ENCODE measurements at regions not wholly inside any gene's neighbourhood (a gene's known extent, or its start where the extent isn't known, plus 50 kb on each side); places are given as distances from the start of the nearest gene placed in this dataset.
A peak's percentile ranks its signal among the peaks of the same experiment; 100 is the strongest.
"Not testable (repeated sequence)": the region's sequence is repeated elsewhere in the genome, so short reads cannot be mapped to it uniquely, and the experiment has no call there.

DNA sequence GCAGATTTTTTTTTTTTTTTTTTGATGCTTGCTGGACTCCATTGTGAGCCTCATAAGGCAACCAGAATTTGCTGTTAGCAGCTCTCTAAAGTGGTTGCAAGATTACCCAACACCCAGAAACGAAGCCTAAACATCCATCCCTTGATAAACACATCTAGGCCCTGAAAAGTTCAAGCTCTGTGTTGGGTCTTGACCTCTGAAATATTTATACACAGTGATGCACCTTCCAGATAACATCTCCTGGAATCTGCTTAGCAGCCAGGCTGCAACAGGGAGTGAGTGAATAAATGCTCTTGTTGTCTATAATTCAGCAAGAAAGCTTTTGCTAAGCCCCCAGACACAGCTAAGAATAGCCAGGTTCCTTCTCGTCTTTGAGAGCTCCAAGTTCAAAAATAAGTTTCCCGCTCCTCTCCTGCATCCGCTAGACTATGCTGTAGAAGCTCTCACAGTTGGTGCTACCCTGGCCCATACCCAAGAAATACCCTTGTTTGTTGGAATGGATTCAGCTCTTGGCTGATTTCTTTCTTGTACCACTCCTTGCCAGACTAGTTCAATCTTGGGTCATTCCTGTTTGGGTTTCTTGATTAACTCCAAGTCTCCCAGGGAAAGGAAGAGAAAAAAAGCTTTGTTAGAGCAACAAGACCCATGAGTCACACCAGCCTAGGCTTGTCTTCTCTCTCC, 610.6 kb upstream of the TBX3 start:
- DNase-seq = no peak
- H3K4me3 Mint-ChIP-seq = no peak overlapping the region

DNA sequence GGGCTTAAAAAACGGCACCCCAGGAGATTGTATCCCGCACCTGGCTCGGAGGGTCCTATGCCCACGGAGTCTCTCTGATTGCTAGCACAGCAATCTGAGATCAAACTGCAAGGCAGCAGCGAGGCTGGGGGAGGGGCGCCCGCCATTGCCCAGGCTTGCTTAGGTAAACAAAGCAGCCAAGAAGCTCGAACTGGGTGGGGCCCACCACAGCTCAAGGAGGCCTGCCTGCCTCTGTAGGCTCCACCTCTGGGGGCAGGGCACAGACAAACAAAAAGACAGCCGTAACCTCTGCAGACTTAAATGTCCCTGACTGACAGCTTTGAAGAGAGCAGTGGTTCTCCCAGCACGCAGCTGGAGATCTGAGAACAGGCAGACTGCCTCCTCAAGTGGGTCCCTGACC, 601.5 kb upstream of the TBX3 start:
- ATAC-seq (ENCODE audit: low read depth in 2 of 2); H3K4me3 Mint-ChIP-seq; H3K27me3 Mint-ChIP-seq; H3K4me1 Mint-ChIP-seq; H3K27ac Mint-ChIP-seq; H3K36me3 Mint-ChIP-seq; DNase-seq: not testable (repeated sequence)
- H3K9me3 Mint-ChIP-seq = peaks cover 0 to 10% (median 2%) of the 10 kb centered on the region in 7 donors

More for the DNA sequence above, 610.6 kb upstream of the TBX3 start:
- ATAC-seq (ENCODE audit: low read depth in 2 of 2) = no peak
- Mint-ChIP-seq H3K27me3 (peaks cover 0 to 5% (median 0%) of the 10 kb centered on the region in 3 donors), H3K27ac (peak overlapping the region in 1 of 6 donors; percentile 86), H3K36me3 (no peaks in the 10 kb centered on the region), H3K4me1 (no peaks in the 10 kb centered on the region), H3K9me3 (peaks cover 0 to 8% (median 1%) of the 10 kb centered on the region in 7 donors)

DNA sequence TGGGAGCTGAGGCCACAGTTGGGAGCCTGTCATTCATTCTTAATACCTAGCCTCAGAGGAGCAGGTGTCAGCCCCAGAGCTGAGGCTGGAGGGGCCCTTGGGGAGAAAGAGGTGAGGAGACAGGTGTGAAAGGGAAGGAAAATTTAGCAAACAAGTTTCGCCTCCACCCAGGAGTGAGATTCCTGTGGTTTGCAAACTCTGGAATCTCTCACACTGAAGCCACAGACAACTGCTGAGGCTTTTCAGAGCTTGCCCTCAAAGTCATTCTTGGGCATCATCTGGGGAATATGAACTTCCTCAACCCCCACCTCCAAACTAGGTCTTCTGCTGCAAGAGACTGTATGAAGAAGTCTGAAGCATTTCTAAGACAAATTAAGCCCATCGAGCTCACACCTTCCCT, 589.5 kb upstream of the TBX3 start:
- Mint-ChIP-seq H3K27me3 (peaks cover 0 to 8% (median 7%) of the 10 kb centered on the region in 3 donors), H3K4me3 (no peak overlapping the region), H3K36me3 (no peaks in the 10 kb centered on the region), H3K4me1 (no peaks in the 10 kb centered on the region), H3K27ac (no peak overlapping the region), H3K9me3 (peaks cover 0 to 5% (median 0%) of the 10 kb centered on the region in 7 donors)
- ATAC-seq (ENCODE audit: low read depth in 2 of 2) (no peak), DNase-seq (no peak)

GRCh38 chr12:115268451-115268850, 584.5 kb upstream of the TBX3 start:
- Mint-ChIP-seq H3K36me3 (no peaks in the 10 kb centered on the region), H3K4me3 (no peak overlapping the region)

DNA sequence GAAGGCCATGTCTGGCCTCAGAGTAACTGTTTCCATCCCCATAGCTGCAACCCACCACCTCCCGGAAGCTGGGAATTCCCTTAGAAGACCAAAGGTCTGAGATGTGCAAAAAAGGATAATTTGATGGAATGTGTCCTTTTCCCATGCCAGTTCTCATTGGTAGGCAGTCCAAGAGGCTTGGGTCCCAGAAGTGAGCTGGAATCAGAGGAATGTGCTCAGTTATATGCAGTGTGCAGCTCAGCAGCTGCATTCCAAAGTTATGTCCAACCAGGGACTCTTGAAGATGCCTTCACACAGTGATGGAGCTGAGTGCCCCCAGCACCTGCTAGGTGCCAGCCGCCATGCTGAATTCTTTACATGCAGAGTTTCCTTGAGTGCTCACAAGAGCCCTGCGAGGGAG, 583.9 kb upstream of the TBX3 start:
- ATAC-seq (ENCODE audit: low read depth in 2 of 2) (no peak), DNase-seq (no peak)
- Mint-ChIP-seq H3K4me1 (no peaks in the 10 kb centered on the region), H3K9me3 (peaks cover 0 to 9% (median 6%) of the 10 kb centered on the region in 7 donors), H3K36me3 (no peaks in the 10 kb centered on the region), H3K4me3 (no peak overlapping the region), H3K27ac (no peak overlapping the region), H3K27me3 (peaks cover 0 to 7% (median 0%) of the 10 kb centered on the region in 3 donors)

More at GRCh38 chr12:115268451-115268850, 584.5 kb upstream of the TBX3 start:
- DNase-seq (no peak), ATAC-seq (ENCODE audit: low read depth in 2 of 2) (no peak)
- Mint-ChIP-seq H3K9me3 (peaks cover 0 to 9% (median 4%) of the 10 kb centered on the region in 7 donors), H3K27me3 (peaks cover 0 to 7% (median 0%) of the 10 kb centered on the region in 3 donors), H3K4me1 (no peaks in the 10 kb centered on the region), H3K27ac (no peak overlapping the region)

DNA sequence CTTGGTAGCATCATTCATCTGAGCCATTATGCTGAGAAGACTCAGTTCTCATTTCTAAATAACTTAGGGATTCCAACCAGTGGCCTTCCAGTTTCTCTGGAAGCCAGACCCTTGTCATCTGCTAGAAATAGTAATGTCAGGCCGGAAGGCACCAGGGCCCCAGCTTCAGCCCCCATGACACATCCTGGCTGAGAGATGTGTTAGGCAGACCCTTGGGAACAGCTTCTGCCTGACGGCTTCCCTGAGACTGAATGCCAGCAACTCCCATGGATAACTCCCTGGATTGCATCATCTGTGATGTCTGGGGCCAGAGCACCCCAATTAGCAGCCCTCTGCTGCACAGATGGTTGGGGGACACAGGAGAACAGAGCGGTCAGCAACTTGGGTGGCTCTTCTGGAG, 583.5 kb upstream of the TBX3 start:
- H3K9me3 Mint-ChIP-seq = peaks cover 0 to 9% (median 6%) of the 10 kb centered on the region in 7 donors
- ATAC-seq (ENCODE audit: low read depth in 2 of 2) = no peak
- no peaks in the 10 kb centered on the region for H3K4me1 Mint-ChIP-seq
- H3K4me3 Mint-ChIP-seq = no peak overlapping the region
- peaks cover 0 to 7% (median 0%) of the 10 kb centered on the region in 3 donors for H3K27me3 Mint-ChIP-seq
- no peak for DNase-seq
- H3K27ac Mint-ChIP-seq = no peak overlapping the region
- H3K36me3 Mint-ChIP-seq = no peaks in the 10 kb centered on the region

- Mint-ChIP-seq H3K27ac (no peak overlapping the region), H3K27me3 (no peaks in the 10 kb centered on the region), H3K9me3 (peaks cover 0 to 9% (median 1%) of the 10 kb centered on the region in 7 donors), H3K4me3 (no peak overlapping the region), H3K4me1 (no peaks in the 10 kb centered on the region), H3K36me3 (no peaks in the 10 kb centered on the region)
- DNase-seq = no peak
- ATAC-seq (ENCODE audit: low read depth in 2 of 2) = no peak
Measured at GRCh38 chr12:115264605-115265004, 580.6 kb upstream of the TBX3 start.

DNA sequence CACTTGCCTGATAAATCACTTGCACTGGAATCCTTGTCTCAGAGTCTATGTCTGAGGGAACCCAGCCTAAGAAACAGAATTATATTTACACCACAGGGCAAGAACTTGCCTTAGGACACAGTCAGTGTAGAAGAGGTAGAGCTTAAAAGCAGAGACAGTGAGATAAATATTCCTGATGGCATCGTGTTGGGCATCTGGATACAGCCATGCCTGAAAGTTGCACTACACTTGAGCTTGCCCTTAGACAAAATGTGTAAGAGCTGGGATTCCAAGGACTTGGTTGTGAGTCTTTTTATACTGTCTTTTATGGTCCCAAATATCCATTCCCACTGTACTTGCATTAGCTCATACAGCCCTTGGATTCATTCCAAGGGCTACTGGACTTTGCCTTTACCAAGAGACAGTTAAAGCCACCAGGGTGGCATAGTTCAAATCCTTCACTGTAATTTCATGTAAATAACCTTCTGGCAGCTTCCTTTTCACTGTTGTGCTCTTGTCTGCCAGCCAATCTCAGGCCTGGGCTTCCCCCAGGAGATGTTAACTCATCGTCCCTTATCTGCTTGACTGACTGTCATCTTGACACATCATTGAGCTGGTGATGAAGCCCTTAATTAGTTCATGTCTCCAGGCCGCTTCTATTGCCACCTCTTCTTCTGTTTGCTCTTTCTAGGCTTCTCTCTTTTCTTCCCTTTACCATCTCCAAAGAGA, 577.9 kb upstream of the TBX3 start:
- Mint-ChIP-seq H3K4me1 (no peaks in the 10 kb centered on the region), H3K4me3 (no peak overlapping the region), H3K9me3 (peaks cover 0 to 9% (median 2%) of the 10 kb centered on the region in 7 donors), H3K27ac (no peak overlapping the region), H3K36me3 (no peaks in the 10 kb centered on the region), H3K27me3 (no peaks in the 10 kb centered on the region)
- DNase-seq (no peak), ATAC-seq (ENCODE audit: low read depth in 2 of 2) (no peak)

GRCh38 chr12:115260762-115261675, 577.0 kb upstream of the TBX3 start:
- no peaks in the 10 kb centered on the region for H3K27me3 Mint-ChIP-seq
- ATAC-seq (ENCODE audit: low read depth in 2 of 2) (no peak), DNase-seq (no peak)
- no peaks in the 10 kb centered on the region for H3K4me1 Mint-ChIP-seq
- no peak overlapping the region for H3K27ac Mint-ChIP-seq
- peaks cover 0 to 9% (median 2%) of the 10 kb centered on the region in 7 donors for H3K9me3 Mint-ChIP-seq
- no peaks in the 10 kb centered on the region for H3K36me3 Mint-ChIP-seq
- H3K4me3 Mint-ChIP-seq = no peak overlapping the region

GRCh38 chr12:115259968-115260747, 576.2 kb upstream of the TBX3 start:
- no peak for DNase-seq
- Mint-ChIP-seq H3K27ac (no peak overlapping the region), H3K36me3 (no peaks in the 10 kb centered on the region), H3K27me3 (no peaks in the 10 kb centered on the region), H3K4me3 (no peak overlapping the region), H3K9me3 (peaks cover 0 to 8% (median 2%) of the 10 kb centered on the region in 7 donors), H3K4me1 (no peaks in the 10 kb centered on the region)
- ATAC-seq (ENCODE audit: low read depth in 2 of 2) = no peak

DNA sequence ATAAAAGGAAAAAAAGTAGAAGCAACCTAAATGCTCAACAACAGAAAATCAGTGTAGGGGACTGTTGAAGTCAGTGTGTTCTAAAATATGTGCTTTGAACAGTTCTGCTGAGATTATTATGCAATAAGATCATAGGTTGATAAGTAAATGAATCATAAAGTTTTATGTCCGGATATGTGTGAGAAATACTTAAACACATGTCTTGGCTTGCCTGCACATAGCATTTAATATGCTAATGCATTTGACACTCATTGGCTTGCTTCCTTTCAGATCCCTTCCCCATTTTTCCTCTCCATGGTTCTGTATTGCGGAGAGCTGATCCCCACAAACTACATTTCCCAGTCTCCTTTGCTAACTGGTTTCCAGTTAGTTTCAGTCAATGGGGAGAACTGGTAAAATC, 573.8 kb upstream of the TBX3 start:
- no peaks in the 10 kb centered on the region for H3K4me1 Mint-ChIP-seq
- no peak overlapping the region for H3K4me3 Mint-ChIP-seq
- no peak for DNase-seq
- peaks cover 0 to 2% (median 0%) of the 10 kb centered on the region in 7 donors for H3K9me3 Mint-ChIP-seq
- H3K36me3 Mint-ChIP-seq = no peaks in the 10 kb centered on the region
- H3K27ac Mint-ChIP-seq = no peak overlapping the region
- H3K27me3 Mint-ChIP-seq = peaks cover 0 to 4% (median under 1%) of the 10 kb centered on the region in 3 donors
- no peak for ATAC-seq (ENCODE audit: low read depth in 2 of 2)

GRCh38 chr12:115255962-115256361, 572.0 kb upstream of the TBX3 start:
- Mint-ChIP-seq H3K27me3 (peaks cover 0 to 6% (median 4%) of the 10 kb centered on the region in 3 donors), H3K4me1 (no peaks in the 10 kb centered on the region), H3K36me3 (no peaks in the 10 kb centered on the region), H3K9me3 (peaks cover 0 to 11% (median 3%) of the 10 kb centered on the region in 7 donors), H3K27ac (no peak overlapping the region), H3K4me3 (no peak overlapping the region)
- DNase-seq (no peak), ATAC-seq (ENCODE audit: low read depth in 2 of 2) (no peak)

GRCh38 chr12:115255257-115255656, 571.3 kb upstream of the TBX3 start:
- Mint-ChIP-seq H3K27me3 (peaks cover 0 to 6% (median 4%) of the 10 kb centered on the region in 3 donors), H3K4me3 (no peak overlapping the region), H3K36me3 (no peaks in the 10 kb centered on the region), H3K27ac (no peak overlapping the region), H3K4me1 (no peaks in the 10 kb centered on the region), H3K9me3 (peaks cover 0 to 12% (median 3%) of the 10 kb centered on the region in 7 donors)
- ATAC-seq (ENCODE audit: low read depth in 2 of 2) = no peak
- no peak for DNase-seq

Data from naive B cell (primary cell).